ENCODE measurements at regions not wholly inside any gene's neighbourhood (a gene's known extent, or its start where the extent isn't known, plus 50 kb on each side); places are given as distances from the start of the nearest gene placed in this dataset.

- TF ChIP-seq EZH2 (IDR thresholded peaks at IDR 0.05; ENCODE audit: borderline replicate concordance, low read length), result no peak
- TF ChIP-seq CTCF (IDR thresholded peaks at IDR 0.05; ENCODE audit: low read length), result no peak
These were observed 150.6 kb downstream of the SPATA18 start for GRCh38 chr4:52201715-52202114.
